ENCODE measurements at regions not wholly inside any gene's neighbourhood (a gene's known extent, or its start where the extent isn't known, plus 50 kb on each side); places are given as distances from the start of the nearest gene placed in this dataset.

DNA sequence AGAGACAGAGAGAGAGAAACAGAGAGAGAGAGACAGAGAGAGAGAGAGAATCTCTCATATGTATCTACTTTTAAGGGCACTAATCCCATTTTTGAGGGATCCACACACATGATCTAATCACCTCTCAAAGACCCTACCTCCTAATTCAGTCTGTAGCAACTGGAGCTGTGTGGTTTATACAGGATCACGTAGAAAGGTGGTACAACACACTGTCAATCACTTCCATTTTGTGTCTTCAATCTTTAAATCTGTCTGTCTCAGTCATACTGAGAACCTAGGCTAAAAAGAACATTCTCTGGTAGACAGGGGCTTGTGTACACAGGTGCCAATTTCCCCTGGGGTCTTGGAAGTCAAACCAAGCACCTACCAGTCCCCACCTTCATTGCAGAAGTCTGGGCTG is 229.9 kb downstream of the TGFB2 start:
- Histone ChIP-seq H3K27ac (ENCODE audit: low read depth, low read length) (no peak overlapping the region), H3K18ac (ENCODE audit: extremely low read depth, low read length) (no peak overlapping the region), H3K79me2 (ENCODE audit: control insufficient read depth in 1 of 2, insufficient read depth in 2 of 2, low read length in 2 of 2) (no peaks in the 10 kb centered on the region), H3K14ac (ENCODE audit: insufficient read length) (no peak overlapping the region), H3K4me3 (ENCODE audit: extremely low read depth in 1 of 4, insufficient read depth in 2 of 4, low read depth in 3 of 4, low read length in 4 of 4) (no peak overlapping the region), H4K91ac (replicated peaks; ENCODE audit: insufficient read length, low read length) (no peak overlapping the region), H4K20me1 (replicated peaks in 1 of 2; ENCODE audit: control insufficient read depth in 1 of 2, insufficient read depth in 2 of 2, low read length in 2 of 2) (no peaks in the 10 kb centered on the region), H4K5ac (ENCODE audit: insufficient read length, low read depth, low read length) (no peak overlapping the region), H3K4ac (replicated peaks; ENCODE audit: insufficient read length, low read depth, low read length) (no peak overlapping the region), H2BK120ac (replicated peaks; ENCODE audit: low read depth, low read length) (no peak overlapping the region), H3K9ac (replicated peaks in 1 of 4; ENCODE audit: extremely low read depth in 1 of 4, low read depth in 3 of 4, low read length in 3 of 4) (no peak overlapping the region), H2AK5ac (ENCODE audit: low read depth, low read length) (no peak overlapping the region), H3K23me2 (ENCODE audit: low read depth, low read length) (no peaks in the 10 kb centered on the region), H2BK5ac (ENCODE audit: low read depth, low read length) (no peak overlapping the region), H3K9me3 (ENCODE audit: insufficient read depth in 2 of 2, low read depth in 1 of 2, low read length in 1 of 2) (no peaks in the 10 kb centered on the region), H2AFZ (ENCODE audit: low read length) (no peak overlapping the region), H3K79me1 (ENCODE audit: low read depth, low read length) (no peaks in the 10 kb centered on the region), H3K23ac (ENCODE audit: insufficient read length) (no peak overlapping the region), H3K36me3 (ENCODE audit: control insufficient read depth in 2 of 4, insufficient read depth in 4 of 4, low read length in 3 of 4) (no peaks in the 10 kb centered on the region), H2BK12ac (ENCODE audit: low read depth, low read length) (no peak overlapping the region), H3K27me3 (replicated peaks in 1 of 4; ENCODE audit: control insufficient read depth in 3 of 4, extremely low read depth in 1 of 4, insufficient read depth in 3 of 4, low read length in 3 of 4) (no peaks in the 10 kb centered on the region), H4K8ac (ENCODE audit: extremely low read depth, insufficient read depth, low read length) (no peak overlapping the region), H3K4me2 (ENCODE audit: insufficient read depth in 1 of 2, low read depth in 2 of 2, low read length in 2 of 2) (no peak overlapping the region), H2BK20ac (ENCODE audit: low read length) (no peak overlapping the region), H2BK15ac (ENCODE audit: low read length) (no peak overlapping the region), H3K56ac (replicated peaks; ENCODE audit: insufficient read length, low read depth, low read length) (no peak overlapping the region), H3K4me1 (replicated peaks in 1 of 4; ENCODE audit: control insufficient read depth in 3 of 4, insufficient read depth in 4 of 4, low read length in 3 of 4) (peaks cover 0 to 3% (median 0%) of the 10 kb centered on the region in 4 experiments; a peak in 1 of 7 replicates)
- ChIA-PET POLR2A (ENCODE audit: partially characterized antibody) (no interaction called here), CTCF (ENCODE audit: partially characterized antibody) (interaction anchor here (0.6 kb wide), 1 partner anchor 155 kb away, joined by 3 read pairs; no protein-coding TSS in a partner anchor)
- no peak for FAIRE-seq
- WGBS, 2 experiments (ENCODE audit: extremely low coverage in 1 of 2, insufficient coverage in 1 of 2, insufficient read length in 1 of 2, insufficient replicate concordance in 2 of 2, low coverage in 1 of 2, low lambda C conversion rate in 2 of 2, missing lambda C conversion rate in 1 of 2): 94% methylated on average over 1 of the region's 1 CpG; no CpG with 5 or more reads in 1 of the 2 experiments
- no peak for DNase-seq (ENCODE audit: low read depth in 1 of 2, low spot score in 2 of 2)
- no peak for TF ChIP-seq BRCA1 (IDR thresholded peaks at IDR 0.05; ENCODE audit: low read depth, low read length)
- no peak for TF ChIP-seq BCL11A (IDR thresholded peaks at IDR 0.05; ENCODE audit: low read depth in 2 of 2, low read length in 2 of 2)
- TF ChIP-seq CTBP2 (IDR thresholded peaks at IDR 0.05; ENCODE audit: borderline replicate concordance, insufficient read depth, insufficient read length, low read length): no peak
- no peak for TF ChIP-seq EGR1 (IDR thresholded peaks at IDR 0.05; ENCODE audit: borderline replicate concordance, low read depth, low read length)
- TF ChIP-seq NANOG (IDR thresholded peaks at IDR 0.05; ENCODE audit: insufficient read depth, low read depth, low read length, poor library complexity, severe bottlenecking): no peak
- no peak for TF ChIP-seq CHD2 (IDR thresholded peaks at IDR 0.05; ENCODE audit: low read length)
- no peak for TF ChIP-seq SRF (IDR thresholded peaks at IDR 0.05; ENCODE audit: low read depth, low read length)
- TF ChIP-seq SIN3A (conservative IDR thresholded peaks at IDR 0.05 in 1 of 2, IDR thresholded peaks at IDR 0.05 in 1 of 2; ENCODE audit: low read depth in 1 of 2, low read length in 2 of 2): no peak
- no peak for TF ChIP-seq TCF12 (IDR thresholded peaks at IDR 0.05; ENCODE audit: low read depth, low read length)
